Duodenal mucosa (tissue), 2 donors: ENCODE measurements at regions not wholly inside any gene's neighbourhood (a gene's known extent, or its start where the extent isn't known, plus 50 kb on each side); places are given as distances from the start of the nearest gene placed in this dataset.
"Not testable (repeated sequence)": the region's sequence is repeated elsewhere in the genome, so short reads cannot be mapped to it uniquely, and the experiment has no call there.

ENCODE experiments used
- H3K27ac ChIP-seq: one replicate; pipeline ENCODE4 v1.7.0; 2013; ENCODE audit warnings: low read depth, low read length
- H3K27me3 ChIP-seq, 2 donors: one replicate each; pipeline ENCODE4 v1.7.0; 2013; ENCODE audit warnings: low read length in 2 of 2, control low read depth in 1 of 2; ENCODE audit not compliant: insufficient read depth in 2 of 2, control insufficient read depth in 1 of 2
- H3K36me3 ChIP-seq, 2 donors: one replicate each; pipeline ENCODE4 v1.7.0; 2013; ENCODE audit warnings: low read length in 2 of 2, control low read depth in 1 of 2; ENCODE audit not compliant: insufficient read depth in 2 of 2, control insufficient read depth in 1 of 2
- H3K4me1 ChIP-seq, 2 donors: one replicate each; pipeline ENCODE4 v1.7.0; 2013; ENCODE audit warnings: low read length in 2 of 2, control low read depth in 1 of 2; ENCODE audit not compliant: insufficient read depth in 2 of 2, control insufficient read depth in 1 of 2
- H3K4me3 ChIP-seq, 2 donors: one replicate each; pipeline ENCODE4 v1.7.0; 2013; ENCODE audit warnings: low read length in 2 of 2, low read depth in 1 of 2
- H3K9ac ChIP-seq, 2 donors: one replicate each; pipeline ENCODE4 v1.7.0; 2013; ENCODE audit warnings: low read length in 2 of 2, low read depth in 1 of 2
- H3K9me3 ChIP-seq, 2 donors: one replicate each; pipeline ENCODE4 v1.7.0; 2013; ENCODE audit warnings: low read length in 2 of 2, control low read depth in 1 of 2; ENCODE audit not compliant: control insufficient read depth in 1 of 2

DNA sequence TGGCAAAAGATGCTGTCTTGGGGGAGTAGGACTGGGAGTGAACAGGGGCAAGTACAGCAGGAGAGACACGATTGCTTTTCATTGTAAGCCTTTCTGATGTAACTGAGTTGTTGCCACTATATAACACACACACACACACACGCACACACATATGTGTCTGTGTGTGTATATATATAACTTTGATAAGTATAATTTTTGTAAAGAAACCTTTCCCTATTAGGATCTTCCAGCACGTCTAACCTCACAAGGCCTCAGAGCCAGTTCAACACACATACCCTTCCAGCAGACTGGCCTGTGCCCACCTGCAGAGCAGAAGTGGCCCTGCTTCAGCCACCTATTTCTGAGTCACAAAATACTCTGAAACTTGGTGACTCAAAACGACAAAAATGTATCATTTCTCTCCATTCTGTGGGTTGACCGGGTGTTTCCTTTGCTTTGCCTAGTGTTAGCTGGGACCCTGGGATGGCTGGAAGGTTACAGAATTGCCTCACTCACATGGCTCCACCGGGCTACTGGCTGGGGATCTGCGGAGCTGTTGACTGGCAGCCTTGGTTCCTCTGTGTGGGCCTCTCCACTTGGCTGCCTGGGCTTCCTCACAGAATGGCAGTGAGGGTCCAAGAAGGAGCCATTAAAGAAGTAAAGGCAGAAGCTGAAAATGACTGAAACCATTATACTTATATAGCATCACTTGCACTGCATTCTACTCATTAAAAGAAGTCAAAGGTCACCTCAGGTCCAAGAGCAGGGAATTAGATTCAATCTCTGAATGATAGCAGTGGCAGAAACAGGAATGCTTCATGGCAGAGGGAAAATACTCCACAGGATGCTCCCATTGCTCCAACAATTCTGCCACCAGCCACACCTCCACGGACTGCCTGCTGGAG is 126.4 kb downstream of the BANF2 start:
- H3K9me3 ChIP-seq, result no peaks in the 10 kb centered on the region
- peaks cover 42 to 48% of the 10 kb centered on the region in 2 donors for H3K4me1 ChIP-seq
- no peak overlapping the region for H3K4me3 ChIP-seq
- H3K9ac ChIP-seq, result no peak overlapping the region
- no peaks in the 10 kb centered on the region for H3K36me3 ChIP-seq
- no peaks in the 10 kb centered on the region for H3K27me3 ChIP-seq
- H3K27ac ChIP-seq, result no peak overlapping the region

DNA sequence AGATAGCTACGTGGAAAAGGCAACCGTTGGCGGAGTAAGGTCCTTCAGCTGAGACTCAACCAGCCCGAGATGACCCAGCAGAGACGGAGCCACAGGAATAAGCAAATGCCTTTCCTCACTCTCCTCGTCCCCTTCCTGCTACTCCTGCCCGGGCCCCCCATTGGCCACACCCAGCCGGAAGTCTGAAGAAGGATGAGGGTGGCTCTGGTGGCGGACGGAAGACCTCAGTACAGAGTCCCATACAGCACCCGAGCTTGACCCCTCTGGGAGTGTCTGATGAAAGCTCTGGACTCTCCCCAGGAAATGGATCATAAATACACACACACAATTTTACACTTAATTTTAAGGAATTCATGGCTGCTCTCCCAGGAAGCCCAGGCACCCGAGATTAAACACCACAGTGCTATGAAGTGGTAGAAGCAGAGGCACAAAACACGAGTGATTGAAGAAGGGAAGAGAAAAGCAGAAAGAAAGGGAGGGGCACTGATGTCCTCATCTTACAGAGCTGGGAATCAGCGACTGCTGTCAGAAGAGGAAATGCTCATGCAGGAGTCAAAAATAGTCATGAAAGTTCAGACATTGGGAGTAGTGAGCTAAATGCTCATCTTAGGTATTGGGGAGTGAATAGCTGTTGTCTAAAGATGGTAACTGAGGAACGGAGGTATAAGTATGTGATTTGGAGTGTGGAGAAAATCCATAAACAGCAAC is 125.6 kb downstream of the BANF2 start:
- Histone ChIP-seq H3K4me1 (peaks cover 42 to 48% of the 10 kb centered on the region in 2 donors), H3K9ac (no peak overlapping the region), H3K27ac (peak overlapping the region; percentile 36)

DNA sequence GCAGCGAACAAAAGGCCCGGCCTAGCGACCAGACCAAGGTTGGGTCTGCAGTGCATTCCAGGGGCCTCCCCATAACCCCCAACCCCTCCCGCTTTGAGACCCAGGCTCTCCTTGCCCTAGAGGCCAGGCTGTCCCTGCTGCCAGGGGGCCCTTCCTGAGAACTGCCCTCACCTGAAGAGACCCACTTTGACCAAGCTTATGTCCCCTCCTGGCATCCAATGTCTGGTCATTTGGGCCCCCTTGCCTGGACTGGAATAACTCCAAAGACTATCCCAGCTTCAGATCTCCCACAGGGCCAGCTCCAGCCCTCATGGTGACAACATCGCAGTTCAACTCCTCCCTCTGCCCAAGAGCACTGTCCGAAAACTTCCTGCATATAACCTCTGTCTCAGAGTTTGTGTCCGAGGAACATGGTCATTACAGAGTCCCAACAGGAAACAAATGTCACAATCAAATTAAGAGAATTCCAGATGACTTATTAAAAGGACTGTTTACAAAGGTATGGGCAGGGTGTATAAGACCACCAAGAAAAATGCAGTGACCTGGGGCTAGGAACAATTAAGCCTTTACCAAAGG is 125.0 kb downstream of the BANF2 start:
- H3K9me3 ChIP-seq, result peaks cover under 1 to 1% of the 10 kb centered on the region in 2 donors
- H3K27ac ChIP-seq, result peak overlapping the region; percentile 36
- no peak overlapping the region for H3K4me3 ChIP-seq

More for the DNA sequence above, 125.6 kb downstream of the BANF2 start:
- H3K27me3 ChIP-seq, result no peaks in the 10 kb centered on the region
- no peaks in the 10 kb centered on the region for H3K36me3 ChIP-seq
- H3K9me3 ChIP-seq, result no peaks in the 10 kb centered on the region
- no peak overlapping the region for H3K4me3 ChIP-seq

DNA sequence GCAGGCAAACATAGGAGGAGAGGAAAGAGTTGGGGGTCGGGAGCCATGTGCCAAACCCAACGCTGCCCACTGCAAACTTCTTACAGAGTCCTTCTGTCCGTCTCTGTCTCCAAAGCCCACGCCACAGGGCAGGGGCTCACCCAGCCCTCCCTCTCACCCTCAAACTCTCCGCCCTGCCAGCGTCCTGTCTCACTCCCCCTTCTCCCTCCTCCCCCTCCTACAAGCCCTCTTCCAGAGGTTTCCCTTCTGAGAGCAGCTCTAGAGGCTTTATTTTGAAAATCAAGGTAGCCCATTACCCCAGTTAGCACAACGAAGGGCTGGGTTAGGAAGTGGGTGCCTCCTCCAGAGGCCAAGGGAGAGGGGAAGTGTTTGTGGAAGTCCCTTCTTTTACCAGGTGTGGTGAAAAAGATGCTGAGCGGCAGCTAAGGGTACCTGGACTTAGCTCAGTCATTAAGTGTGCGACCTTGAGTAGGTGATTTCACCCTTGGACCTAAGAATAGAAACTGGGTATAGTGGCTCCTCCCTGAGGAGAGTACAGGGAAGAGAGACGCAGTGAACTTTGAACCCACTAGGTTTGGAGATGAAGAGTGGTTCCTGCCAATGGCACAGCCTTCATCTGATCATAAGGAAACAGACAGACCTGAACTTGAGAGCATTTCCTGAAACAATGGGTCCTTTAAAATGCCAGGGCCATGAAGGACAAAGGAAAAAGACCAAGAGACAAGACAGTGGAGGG is 123.8 kb downstream of the BANF2 start:
- peaks cover 42 to 48% of the 10 kb centered on the region in 2 donors for H3K4me1 ChIP-seq
- H3K27me3 ChIP-seq, result no peaks in the 10 kb centered on the region
- H3K4me3 ChIP-seq, result no peak overlapping the region
- H3K27ac ChIP-seq, result peak overlapping the region; percentile 40
- no peak overlapping the region for H3K9ac ChIP-seq
- no peaks in the 10 kb centered on the region for H3K36me3 ChIP-seq
- H3K9me3 ChIP-seq, result peaks cover 2 to 7% of the 10 kb centered on the region in 2 donors

More for the DNA sequence above, 125.0 kb downstream of the BANF2 start:
- Histone ChIP-seq H3K27me3 (no peaks in the 10 kb centered on the region), H3K36me3 (no peaks in the 10 kb centered on the region), H3K4me1 (peaks cover 42 to 48% of the 10 kb centered on the region in 2 donors), H3K9ac (no peak overlapping the region)

DNA sequence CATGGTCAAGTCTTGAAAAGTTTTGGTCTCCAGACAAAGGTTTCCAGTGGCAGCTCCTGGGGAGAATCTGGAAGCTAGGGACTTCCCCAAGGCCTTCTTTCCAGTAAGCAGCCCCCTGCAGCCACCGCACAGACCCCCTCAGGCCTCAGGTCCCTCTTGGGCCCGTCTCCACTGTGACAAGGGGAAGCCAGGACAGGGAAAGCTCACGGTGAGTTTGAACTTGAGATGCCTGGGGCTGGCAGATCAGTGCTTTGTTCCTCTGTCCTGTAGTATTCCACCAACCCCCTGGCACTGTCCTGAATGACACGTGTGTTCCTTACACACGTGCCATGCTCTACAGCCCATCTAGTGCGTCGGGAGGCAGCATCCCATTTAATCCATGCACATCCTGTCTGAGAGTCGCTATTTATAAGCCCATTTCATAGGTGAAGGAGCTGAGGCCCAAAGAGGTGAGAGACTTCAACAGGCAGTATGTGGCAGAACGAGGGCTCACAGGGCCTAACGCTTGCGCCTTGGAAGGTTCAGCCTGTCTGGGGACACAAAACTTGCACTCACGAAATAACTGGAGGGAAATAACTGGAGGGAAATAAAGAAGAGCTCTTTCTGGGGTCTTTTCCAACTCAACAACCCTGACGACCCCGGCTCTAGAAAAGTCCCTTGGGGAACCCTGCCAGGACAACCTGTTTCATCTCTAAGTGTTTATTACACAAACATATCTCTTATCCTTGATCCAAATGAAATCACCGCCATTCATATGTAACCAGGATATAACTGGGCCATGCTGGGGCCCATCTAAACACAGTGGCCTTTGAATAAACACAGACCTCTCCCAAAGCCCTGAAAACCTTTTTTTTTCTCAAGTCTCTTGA is 123.0 kb downstream of the BANF2 start:
- Histone ChIP-seq H3K36me3 (no peaks in the 10 kb centered on the region), H3K4me3 (peak overlapping the region in 1 of 2 donors; percentile 13), H3K4me1 (peaks cover 42 to 48% of the 10 kb centered on the region in 2 donors), H3K27ac (peak overlapping the region; percentile 40), H3K27me3 (no peaks in the 10 kb centered on the region), H3K9ac (peak overlapping the region in 1 of 2 donors; percentile 27), H3K9me3 (peaks cover 2 to 7% of the 10 kb centered on the region in 2 donors)

DNA sequence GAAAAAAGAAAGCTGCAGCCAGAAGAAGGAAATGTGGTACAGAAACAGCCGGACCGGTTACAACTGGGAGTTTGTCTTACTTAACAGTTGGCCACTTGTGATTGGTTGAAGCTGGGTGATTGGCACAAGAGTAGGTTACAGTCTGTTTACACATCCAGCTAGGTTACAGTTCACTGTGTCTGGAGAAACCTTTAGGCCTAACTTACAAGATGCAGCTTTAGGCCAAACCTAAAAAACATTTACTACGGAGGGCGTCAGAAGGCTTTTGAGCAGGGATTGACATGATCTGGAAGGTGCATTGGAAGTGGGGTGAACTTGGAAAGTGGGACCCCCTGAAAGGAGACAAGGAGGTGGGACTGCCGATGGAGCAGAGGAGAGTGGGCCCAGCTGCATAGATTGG is 122.3 kb downstream of the BANF2 start:
- H3K4me1 ChIP-seq, result peaks cover 42 to 44% of the 10 kb centered on the region in 2 donors
- H3K36me3 ChIP-seq, result no peaks in the 10 kb centered on the region
- no peaks in the 10 kb centered on the region for H3K27me3 ChIP-seq
- H3K9ac ChIP-seq, result no peak overlapping the region
- H3K27ac ChIP-seq, result peak overlapping the region; percentile 1
- H3K4me3 ChIP-seq, result no peak overlapping the region
- peaks cover 2 to 7% of the 10 kb centered on the region in 2 donors for H3K9me3 ChIP-seq

DNA sequence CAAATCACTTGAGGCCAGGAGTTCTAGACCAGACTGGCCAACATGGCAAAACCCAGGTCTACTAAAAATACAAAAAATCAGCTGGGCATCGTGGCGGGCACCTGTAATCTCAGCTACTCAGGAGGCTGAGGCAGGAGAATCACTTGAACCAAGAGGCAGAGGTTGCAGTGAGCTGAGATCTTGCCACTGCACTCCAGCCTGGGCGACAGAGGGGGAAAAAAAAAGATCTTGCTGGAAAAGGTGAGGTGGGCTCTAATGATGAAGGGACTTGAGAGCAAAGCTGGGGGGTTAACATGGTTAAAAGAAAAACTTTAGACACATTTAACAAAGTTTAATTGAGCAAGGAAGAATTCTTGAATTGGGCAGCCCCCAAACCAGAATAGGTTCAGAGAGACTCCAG is 121.8 kb downstream of the BANF2 start:
- H3K9me3 ChIP-seq, H3K36me3 ChIP-seq, H3K9ac ChIP-seq, H3K4me3 ChIP-seq, H3K27me3 ChIP-seq, H3K27ac ChIP-seq: not testable (repeated sequence)
- H3K4me1 ChIP-seq, result peaks cover 42 to 44% of the 10 kb centered on the region in 2 donors

DNA sequence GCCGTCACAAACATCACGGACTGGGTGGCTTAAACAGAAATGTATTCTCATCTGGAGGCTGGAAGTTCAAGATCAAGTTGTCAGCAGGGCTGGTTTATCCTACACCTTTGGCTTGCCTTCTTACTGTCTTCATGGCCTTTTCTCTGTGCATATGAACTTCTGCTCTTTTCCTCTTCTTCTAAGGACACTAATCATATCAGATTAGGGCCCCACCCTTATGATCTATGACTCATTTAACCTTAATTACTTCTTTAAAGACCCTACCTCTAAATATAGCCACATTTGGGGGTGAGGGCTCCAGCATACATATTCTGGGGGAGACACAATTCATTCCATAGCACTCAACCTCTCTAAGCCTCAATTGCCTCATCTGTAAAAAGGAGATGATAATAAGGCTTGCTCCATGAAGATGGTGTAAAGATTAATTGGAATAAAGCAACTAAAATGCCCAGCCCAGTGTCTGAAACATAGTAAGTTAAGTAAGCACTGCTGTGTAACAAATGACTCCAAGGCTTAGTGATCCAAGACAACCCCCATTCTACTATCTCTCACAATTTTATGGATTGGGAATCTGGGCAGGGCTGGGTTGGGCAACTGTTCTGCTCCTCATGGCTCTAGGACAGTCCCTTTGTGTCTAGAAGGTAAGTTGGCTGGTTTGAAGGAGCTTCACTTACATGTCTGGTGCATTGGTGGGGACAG is 119.8 kb downstream of the BANF2 start:
- no peak overlapping the region for H3K4me3 ChIP-seq
- no peaks in the 10 kb centered on the region for H3K36me3 ChIP-seq
- peaks cover 25 to 29% of the 10 kb centered on the region in 2 donors for H3K4me1 ChIP-seq
- H3K9me3 ChIP-seq, result peaks cover 2 to 7% of the 10 kb centered on the region in 2 donors
- H3K9ac ChIP-seq, result no peak overlapping the region
- H3K27me3 ChIP-seq, result no peaks in the 10 kb centered on the region
- H3K27ac ChIP-seq, result no peak overlapping the region

DNA sequence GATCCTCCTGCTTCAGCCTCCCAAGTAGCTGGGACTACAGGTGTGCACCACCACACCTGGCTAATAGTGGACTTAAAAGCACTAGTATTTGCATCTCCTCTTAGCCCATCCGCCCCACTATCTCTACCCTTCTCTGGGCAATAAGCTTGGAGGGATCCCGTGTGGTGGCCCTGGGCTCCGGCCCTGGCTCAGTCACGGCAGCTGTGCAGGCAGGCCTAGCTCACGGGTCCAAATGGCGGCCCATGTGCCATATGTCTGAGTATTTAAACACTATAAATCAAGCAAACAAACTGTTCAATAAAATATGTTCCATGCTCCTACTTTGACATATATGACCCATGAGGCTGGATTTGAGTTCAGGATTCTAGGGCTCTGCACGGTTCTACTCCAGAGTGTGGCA is 118.4 kb downstream of the BANF2 start:
- Histone ChIP-seq H3K9ac (no peak overlapping the region), H3K4me1 (peaks cover 18 to 19% of the 10 kb centered on the region in 2 donors), H3K4me3 (no peak overlapping the region), H3K27me3 (no peaks in the 10 kb centered on the region), H3K36me3 (no peaks in the 10 kb centered on the region), H3K9me3 (peaks cover 2 to 7% of the 10 kb centered on the region in 2 donors), H3K27ac (no peak overlapping the region)
